Liver (tissue), 3 donors: ENCODE measurements at regions not wholly inside any gene's neighbourhood (a gene's known extent, or its start where the extent isn't known, plus 50 kb on each side); places are given as distances from the start of the nearest gene placed in this dataset.

Experiments
- CTCF ChIP-seq: fragments of 150-350 bp; IDR thresholded peaks from 2 replicates; pipeline ENCODE4 v1.5.1; 2017; ENCODE audit warnings: improper control_type of control experiment, low read depth, low read length; ENCODE audit not compliant: missing input control
- FOXA1 ChIP-seq: IDR thresholded peaks from 2 replicates; pipeline ENCODE4 v1.6.1; 2016; ENCODE audit warnings: antibody characterized with exemption
- GABPA ChIP-seq, 2 donors: IDR thresholded peaks in 1 of 2; conservative IDR thresholded peaks in 1 of 2; 2 replicates each; pipeline ENCODE4 v1.6.1; 2016; ENCODE audit warnings: antibody characterized with exemption in 2 of 2, mild to moderate bottlenecking in 1 of 2, moderate library complexity in 1 of 2
- HNF4G ChIP-seq: IDR thresholded peaks from 2 replicates; pipeline ENCODE4 v1.6.1; 2016; ENCODE audit warnings: antibody characterized with exemption
- RAD21 ChIP-seq, 2 donors: IDR thresholded peaks; 2 replicates each; pipeline ENCODE4 v1.6.1; 2016; ENCODE audit warnings: antibody characterized with exemption in 2 of 2, mild to moderate bottlenecking in 2 of 2
- REST ChIP-seq: IDR thresholded peaks from 2 replicates; pipeline ENCODE4 v1.6.1; 2016; ENCODE audit warnings: antibody characterized with exemption, mild to moderate bottlenecking
- RXRA ChIP-seq, 2 donors: IDR thresholded peaks; 2 replicates each; pipeline ENCODE4 v1.6.1; 2017 to 2018; ENCODE audit warnings: antibody characterized with exemption in 2 of 2, mild to moderate bottlenecking in 1 of 2
- SP1 ChIP-seq: IDR thresholded peaks from 2 replicates; pipeline ENCODE4 v1.6.1; 2018; ENCODE audit warnings: antibody characterized with exemption, mild to moderate bottlenecking
- TAF1 ChIP-seq: conservative IDR thresholded peaks from 2 replicates; pipeline ENCODE4 v1.6.1; 2016; ENCODE audit warnings: antibody characterized with exemption, mild to moderate bottlenecking
- YY1 ChIP-seq: IDR thresholded peaks from 2 replicates; pipeline ENCODE4 v1.6.1; 2016; ENCODE audit warnings: antibody characterized with exemption, mild to moderate bottlenecking
- TF ChIP-seq, protein P1 (sequence below): IDR thresholded peaks from 2 replicates; pipeline ENCODE4 v1.6.1; 2016; ENCODE audit warnings: antibody characterized with exemption
- TF ChIP-seq, protein P2 (sequence below): IDR thresholded peaks from 2 replicates; pipeline ENCODE4 v1.6.1; 2016; ENCODE audit warnings: antibody characterized with exemption
- TF ChIP-seq, protein P3 (sequence below): IDR thresholded peaks from 2 replicates; pipeline ENCODE4 v1.6.1; 2016; ENCODE audit warnings: antibody characterized with exemption
- donor health status: healthy.
- donor health status: healthy.

DNA sequence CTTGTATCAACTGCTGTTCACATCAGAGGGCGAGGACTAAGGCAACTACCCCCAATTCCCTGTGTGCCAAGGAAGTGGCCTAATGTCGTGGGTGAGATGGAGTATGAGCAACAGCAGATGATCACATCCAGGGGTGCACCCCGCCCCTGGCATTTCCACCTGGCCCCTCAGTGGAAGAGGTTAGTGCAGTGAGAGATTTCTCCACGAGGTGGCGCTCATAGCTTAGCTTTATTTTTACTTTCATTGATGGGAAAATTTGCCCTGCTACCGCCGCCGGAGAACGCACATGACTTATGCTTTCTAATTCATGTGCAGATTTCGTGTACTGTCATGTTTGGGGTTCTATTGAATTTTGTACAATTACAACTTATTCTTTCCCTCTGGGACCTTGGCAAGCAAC lies 470.6 kb upstream of the MEX3C start:
- TF ChIP-seq CTCF: peak; percentile 84
- no peak for TF ChIP-seq REST
- TF ChIP-seq, protein P1, sequence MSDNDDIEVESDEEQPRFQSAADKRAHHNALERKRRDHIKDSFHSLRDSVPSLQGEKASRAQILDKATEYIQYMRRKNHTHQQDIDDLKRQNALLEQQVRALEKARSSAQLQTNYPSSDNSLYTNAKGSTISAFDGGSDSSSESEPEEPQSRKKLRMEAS: no peak
- no peak for TF ChIP-seq SP1
- no peak for TF ChIP-seq YY1
- TF ChIP-seq HNF4G: no peak
- peak; percentile 92 to 94 for TF ChIP-seq RAD21 (IDR thresholded peaks at IDR 0.05)
- TF ChIP-seq RXRA (IDR thresholded peaks at IDR 0.05): no peak
- TF ChIP-seq GABPA (IDR thresholded peaks at IDR 0.05 in 1 of 2, conservative IDR thresholded peaks at IDR 0.05 in 1 of 2): no peak
- TF ChIP-seq, protein P2, sequence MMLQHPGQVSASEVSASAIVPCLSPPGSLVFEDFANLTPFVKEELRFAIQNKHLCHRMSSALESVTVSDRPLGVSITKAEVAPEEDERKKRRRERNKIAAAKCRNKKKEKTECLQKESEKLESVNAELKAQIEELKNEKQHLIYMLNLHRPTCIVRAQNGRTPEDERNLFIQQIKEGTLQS: no peak
- no peak for TF ChIP-seq TAF1
- TF ChIP-seq, protein P3, sequence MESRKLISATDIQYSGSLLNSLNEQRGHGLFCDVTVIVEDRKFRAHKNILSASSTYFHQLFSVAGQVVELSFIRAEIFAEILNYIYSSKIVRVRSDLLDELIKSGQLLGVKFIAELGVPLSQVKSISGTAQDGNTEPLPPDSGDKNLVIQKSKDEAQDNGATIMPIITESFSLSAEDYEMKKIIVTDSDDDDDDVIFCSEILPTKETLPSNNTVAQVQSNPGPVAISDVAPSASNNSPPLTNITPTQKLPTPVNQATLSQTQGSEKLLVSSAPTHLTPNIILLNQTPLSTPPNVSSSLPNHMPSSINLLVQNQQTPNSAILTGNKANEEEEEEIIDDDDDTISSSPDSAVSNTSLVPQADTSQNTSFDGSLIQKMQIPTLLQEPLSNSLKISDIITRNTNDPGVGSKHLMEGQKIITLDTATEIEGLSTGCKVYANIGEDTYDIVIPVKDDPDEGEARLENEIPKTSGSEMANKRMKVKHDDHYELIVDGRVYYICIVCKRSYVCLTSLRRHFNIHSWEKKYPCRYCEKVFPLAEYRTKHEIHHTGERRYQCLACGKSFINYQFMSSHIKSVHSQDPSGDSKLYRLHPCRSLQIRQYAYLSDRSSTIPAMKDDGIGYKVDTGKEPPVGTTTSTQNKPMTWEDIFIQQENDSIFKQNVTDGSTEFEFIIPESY: no peak
- TF ChIP-seq FOXA1: no peak
